ENCODE measurements at regions not wholly inside any gene's neighbourhood (a gene's known extent, or its start where the extent isn't known, plus 50 kb on each side); places are given as distances from the start of the nearest gene placed in this dataset.

DNA sequence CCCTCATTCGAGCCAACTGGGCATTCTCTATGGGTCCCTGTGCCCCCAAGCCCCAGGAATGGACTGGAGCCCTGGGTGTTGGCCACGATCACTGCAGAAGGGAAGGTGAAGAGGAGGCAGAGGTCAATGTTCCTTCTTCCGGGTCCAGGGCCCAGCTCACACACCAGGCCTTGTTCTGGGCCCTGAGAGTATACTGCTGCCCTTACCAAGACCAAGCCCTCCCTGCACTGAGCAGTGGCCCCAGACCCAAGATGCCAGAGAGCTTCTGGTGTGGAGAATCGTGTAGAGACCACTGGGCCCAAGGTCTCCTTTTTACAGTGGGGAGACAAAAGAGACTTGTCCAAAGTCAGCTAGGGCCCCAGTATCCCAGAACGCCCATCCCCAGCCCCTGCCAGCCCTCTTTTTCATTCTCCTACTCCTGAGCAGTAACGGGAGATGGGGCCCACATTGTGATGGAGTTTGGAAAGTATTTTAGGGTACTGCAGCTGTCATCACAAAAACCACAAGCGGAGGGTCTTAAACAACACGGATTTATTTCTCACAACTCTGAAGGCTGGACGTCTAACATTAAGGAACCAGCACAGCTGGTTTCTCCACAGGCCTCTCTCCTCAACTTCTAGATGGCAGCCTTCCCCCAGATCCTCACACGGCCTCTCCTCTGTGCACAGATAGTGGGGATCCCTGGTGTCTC is 79.4 kb downstream of the PDGFA start:
- no peak for DNase-seq (ENCODE audit: low read depth)

DNA sequence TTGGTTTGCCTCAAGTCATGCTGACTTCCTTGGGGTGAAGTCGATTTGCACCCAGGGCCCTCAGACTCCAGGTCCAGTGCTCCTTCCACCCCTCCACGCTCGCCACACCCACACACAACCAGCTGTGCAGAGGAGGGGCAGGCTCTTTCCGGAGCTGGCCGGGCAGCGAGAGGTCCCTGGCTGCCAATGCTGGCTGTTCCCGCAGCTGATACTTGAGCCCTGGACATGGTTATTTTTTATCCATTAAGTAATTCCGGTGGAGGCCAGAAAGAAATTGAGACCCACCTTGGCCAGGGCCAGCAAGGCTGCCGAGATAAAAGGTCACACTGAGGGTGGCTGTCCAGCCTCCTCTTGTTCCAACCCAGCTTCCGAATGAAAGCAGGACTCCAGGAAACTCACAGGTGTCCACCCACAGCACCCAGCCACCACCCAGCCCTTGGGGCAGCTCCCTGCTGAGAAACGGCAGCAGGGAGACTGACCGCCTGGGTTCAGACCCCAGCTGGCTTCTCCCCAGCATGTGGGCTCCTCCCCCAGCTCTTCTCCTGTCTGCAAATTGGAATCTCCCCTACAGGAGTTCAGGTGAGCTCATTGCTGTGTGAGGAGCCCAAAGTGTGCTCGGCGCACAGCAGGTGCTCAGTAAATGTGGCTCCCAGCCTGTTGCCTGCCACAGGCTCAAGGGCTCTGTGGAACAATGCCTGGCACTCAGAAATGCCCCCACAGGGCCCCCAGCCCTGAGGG is 77.8 kb downstream of the PDGFA start:
- DNase-seq (ENCODE audit: low read depth): no peak

DNA sequence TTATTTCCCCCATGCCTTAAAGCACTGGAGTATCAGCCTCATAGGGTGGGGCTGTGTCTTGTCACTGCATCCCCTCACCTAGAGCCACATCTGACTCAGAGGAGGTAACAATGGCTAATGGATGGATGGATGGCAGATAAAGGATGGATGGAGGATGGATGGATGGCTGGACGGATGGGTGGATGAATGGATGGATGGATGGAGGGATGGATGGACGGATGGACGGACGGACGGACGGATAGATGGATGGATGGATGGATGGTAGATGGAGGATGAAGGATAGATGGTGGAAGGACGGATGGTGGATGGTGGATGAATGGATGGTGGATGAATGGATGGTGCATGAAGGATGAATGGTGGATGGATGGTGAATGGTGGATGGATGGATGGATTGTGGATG is 77.2 kb downstream of the PDGFA start:
- DNase-seq (ENCODE audit: low read depth): no peak

DNA sequence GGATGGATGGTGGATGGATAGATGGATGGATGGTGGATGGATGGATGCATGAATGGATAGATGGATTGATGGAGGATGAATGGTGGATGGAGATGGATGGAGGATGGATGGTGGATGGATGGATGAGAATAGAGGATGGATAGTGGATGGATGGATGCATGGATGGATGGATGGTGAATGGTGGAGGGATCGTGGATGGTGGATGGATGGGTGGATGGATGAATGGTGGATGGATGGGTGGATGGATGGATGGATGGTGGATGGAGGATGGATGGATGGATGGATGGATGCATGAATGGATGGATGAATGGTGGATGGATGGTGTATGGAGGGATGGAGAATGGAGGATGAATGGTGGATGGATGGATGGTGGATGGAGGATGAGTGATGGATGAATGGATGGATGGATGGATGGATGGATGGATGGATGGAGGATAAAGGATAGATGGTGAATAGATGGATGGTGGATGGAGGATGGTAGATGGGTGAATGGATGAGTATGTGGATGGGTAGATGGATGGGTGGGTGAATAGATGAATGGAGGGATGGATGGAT is 76.3 kb downstream of the PDGFA start:
- DNase-seq (ENCODE audit: low read depth): no peak

DNA sequence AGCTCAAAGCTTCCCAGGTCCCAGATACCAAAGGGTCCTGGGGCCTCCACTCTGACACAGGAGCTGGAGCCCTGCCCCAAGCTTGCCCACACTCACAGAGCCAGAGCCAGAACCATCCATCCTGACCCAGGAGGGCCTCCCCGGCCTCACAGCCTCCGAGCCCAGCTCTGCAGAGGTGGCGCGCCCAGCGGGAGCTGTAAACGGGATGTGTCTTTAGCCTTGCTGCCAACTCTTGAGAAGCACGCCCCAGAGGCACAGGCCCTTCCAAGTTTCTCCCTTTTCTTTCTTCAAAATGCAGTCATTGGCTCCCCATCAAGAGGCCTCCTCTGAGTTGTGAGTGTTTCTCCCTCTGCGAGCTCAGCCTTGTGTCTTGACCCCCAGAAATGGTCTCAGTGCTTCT is 75.0 kb downstream of the PDGFA start:
- no peak for DNase-seq (ENCODE audit: low read depth)

DNA sequence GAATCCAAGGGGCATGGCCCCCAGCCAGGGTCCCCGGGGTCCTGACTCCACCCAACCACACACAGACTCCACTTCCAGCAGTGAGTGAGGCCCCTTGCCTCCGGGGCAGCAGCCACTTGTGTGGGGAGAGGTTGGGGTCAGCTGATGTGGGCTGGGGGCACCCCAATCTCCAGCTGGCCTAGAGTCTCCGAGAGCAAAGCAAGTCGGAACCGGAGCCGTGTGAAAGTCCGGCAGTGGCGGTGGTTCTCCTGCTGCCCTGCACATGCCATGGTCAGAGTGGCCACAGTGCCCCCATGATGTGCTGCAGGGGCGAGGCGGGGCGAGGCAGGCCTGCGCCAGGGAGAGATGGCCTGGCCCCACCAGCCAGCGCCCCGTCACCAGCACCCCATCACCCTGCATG is 74.6 kb downstream of the PDGFA start:
- no peak for DNase-seq (ENCODE audit: low read depth)

DNA sequence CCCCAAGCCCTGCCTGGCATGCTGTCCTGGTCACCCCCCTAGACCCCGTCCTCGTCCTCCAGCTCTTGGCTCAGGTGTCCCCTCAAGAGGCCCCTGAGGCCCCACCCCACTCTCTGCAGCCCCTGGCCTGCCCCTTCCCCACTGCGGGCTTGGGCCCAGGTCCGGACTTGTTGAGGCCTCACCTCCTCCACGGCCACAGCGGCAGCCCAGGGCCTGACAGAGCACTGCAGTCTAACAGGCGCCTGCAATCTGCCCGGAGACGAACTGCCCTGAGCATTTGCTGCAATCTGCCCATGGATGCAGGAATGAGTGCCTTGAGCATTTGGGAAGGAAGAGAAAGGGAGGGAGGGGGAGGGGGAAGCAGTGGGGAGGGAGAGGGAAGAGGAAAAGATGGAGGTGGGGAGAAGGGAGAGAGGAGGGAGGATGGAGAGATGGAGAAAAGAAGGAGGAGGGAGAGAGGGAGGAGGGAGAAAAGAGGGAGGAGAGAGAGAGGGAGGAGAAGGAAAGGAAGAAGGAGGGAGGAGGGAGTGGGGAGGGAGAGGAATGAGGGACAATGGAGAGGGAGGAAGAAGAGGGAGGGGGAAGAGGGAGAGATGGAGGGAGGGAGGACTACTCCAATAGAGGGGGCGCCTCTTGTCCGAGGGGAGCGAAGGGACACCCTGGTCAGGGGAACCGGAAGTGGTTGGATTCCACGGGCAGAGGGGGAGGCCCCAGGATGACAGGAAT is 73.9 kb downstream of the PDGFA start:
- DNase-seq (ENCODE audit: low read depth): no peak

DNA sequence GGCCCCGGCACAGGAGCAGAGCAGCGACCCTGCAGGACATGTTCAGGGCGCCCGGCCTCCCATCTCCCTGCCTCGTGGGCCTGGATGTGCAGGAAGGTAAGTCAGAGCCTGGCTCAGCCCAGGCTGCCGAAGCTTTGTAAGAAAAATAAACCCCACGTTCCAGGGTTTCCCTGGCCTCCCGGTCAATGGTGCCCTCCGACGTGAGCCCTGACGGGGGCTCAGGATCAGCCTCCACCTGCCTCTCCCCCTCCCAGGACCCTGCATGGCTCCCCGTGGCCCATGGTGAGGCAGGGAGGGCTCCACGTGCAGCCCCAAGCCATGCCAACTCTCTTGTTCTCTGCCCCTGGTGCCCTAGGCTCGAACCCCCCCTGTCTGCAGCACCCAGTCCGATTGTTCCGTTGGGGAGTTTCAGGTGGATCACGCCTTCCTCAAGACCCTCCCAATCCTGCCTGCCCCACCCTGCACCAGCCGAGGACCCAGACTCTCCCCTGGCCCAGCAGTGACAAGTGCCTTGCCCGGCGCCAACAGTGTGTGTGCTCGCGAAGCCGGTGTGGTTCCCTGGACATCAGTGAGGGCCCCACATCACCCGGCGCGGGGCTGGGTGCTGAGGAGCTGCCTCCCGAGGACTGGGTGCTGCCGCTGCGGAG is 73.2 kb downstream of the PDGFA start:
- no peak for DNase-seq (ENCODE audit: low read depth)

Data from stimulated activated CD8-positive, alpha-beta memory T cell treated with anti-CD3 and anti-CD28 coated beads, Interleukin-15, amount 100 ng/mL, for 24 hours (primary cell).